ENCODE measurements at regions not wholly inside any gene's neighbourhood (a gene's known extent, or its start where the extent isn't known, plus 50 kb on each side); places are given as distances from the start of the nearest gene placed in this dataset.

DNA sequence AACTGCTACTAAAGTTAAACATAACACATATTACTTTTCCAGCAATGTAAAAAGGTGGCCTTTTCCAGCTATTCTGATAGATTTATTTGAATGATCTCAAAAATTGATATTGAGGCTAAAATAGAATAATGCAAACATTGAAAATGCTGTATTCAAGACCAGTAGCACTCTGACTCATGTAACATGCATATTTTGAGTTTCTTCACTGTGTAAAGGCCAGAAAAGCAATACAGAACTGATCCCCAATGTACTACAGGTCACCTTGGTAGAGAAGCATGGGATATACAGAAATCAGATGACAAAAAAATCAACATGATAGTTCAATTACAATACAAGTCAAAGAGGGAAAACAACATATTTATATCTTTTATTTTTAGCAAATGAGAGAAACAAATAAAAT lies 419.6 kb downstream of the DIPK2A start:
- TF ChIP-seq POLR2A (IDR thresholded peaks at IDR 0.05), result no peak
- TF ChIP-seq, protein P1, sequence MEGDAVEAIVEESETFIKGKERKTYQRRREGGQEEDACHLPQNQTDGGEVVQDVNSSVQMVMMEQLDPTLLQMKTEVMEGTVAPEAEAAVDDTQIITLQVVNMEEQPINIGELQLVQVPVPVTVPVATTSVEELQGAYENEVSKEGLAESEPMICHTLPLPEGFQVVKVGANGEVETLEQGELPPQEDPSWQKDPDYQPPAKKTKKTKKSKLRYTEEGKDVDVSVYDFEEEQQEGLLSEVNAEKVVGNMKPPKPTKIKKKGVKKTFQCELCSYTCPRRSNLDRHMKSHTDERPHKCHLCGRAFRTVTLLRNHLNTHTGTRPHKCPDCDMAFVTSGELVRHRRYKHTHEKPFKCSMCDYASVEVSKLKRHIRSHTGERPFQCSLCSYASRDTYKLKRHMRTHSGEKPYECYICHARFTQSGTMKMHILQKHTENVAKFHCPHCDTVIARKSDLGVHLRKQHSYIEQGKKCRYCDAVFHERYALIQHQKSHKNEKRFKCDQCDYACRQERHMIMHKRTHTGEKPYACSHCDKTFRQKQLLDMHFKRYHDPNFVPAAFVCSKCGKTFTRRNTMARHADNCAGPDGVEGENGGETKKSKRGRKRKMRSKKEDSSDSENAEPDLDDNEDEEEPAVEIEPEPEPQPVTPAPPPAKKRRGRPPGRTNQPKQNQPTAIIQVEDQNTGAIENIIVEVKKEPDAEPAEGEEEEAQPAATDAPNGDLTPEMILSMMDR (IDR thresholded peaks at IDR 0.05), result no peak
- TF ChIP-seq POLR2AphosphoS5 (IDR thresholded peaks at IDR 0.05), result no peak
